ENCODE measurements at regions not wholly inside any gene's neighbourhood (a gene's known extent, or its start where the extent isn't known, plus 50 kb on each side); places are given as distances from the start of the nearest gene placed in this dataset.

- H3K27me3 ChIP-seq (ENCODE audit: insufficient read depth) = no peaks in the 10 kb centered on the region
- TF ChIP-seq, protein P1, sequence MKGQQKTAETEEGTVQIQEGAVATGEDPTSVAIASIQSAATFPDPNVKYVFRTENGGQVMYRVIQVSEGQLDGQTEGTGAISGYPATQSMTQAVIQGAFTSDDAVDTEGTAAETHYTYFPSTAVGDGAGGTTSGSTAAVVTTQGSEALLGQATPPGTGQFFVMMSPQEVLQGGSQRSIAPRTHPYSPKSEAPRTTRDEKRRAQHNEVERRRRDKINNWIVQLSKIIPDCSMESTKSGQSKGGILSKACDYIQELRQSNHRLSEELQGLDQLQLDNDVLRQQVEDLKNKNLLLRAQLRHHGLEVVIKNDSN (IDR thresholded peaks at IDR 0.05; ENCODE audit: borderline replicate concordance, low read depth) = no peak
- TF ChIP-seq EP300 (IDR thresholded peaks at IDR 0.05; ENCODE audit: borderline replicate concordance in 1 of 2, low read depth in 1 of 2, low read length in 1 of 2) = no peak
- TF ChIP-seq RFX5 (IDR thresholded peaks at IDR 0.05; ENCODE audit: low read length) = no peak
- TF ChIP-seq CHD2 (IDR thresholded peaks at IDR 0.05; ENCODE audit: low read length, partially characterized antibody) = no peak
- no peak for TF ChIP-seq TEAD4 (IDR thresholded peaks at IDR 0.05; ENCODE audit: borderline replicate concordance, insufficient read depth)
- no peak for TF ChIP-seq MXI1 (IDR thresholded peaks at IDR 0.05; ENCODE audit: low read depth, low read length)
- no peak for TF ChIP-seq RCOR1 (IDR thresholded peaks at IDR 0.05; ENCODE audit: low read length)
- TF ChIP-seq GATA2 (CRISPR knock-in tag; IDR thresholded peaks at IDR 0.05) = no peak
- no peak for TF ChIP-seq RXRA (IDR thresholded peaks at IDR 0.05; ENCODE audit: borderline replicate concordance, low read depth)
- no peak for TF ChIP-seq GABPA (IDR thresholded peaks at IDR 0.05; ENCODE audit: low read depth)
- TF ChIP-seq TCF12 (IDR thresholded peaks at IDR 0.05) = no peak
- TF ChIP-seq POLR2AphosphoS5 (IDR thresholded peaks at IDR 0.05; ENCODE audit: low read depth, low read length) = no peak
- TF ChIP-seq FOXJ3 (CRISPR knock-in tag; IDR thresholded peaks at IDR 0.05) = no peak
- TF ChIP-seq, protein P2, sequence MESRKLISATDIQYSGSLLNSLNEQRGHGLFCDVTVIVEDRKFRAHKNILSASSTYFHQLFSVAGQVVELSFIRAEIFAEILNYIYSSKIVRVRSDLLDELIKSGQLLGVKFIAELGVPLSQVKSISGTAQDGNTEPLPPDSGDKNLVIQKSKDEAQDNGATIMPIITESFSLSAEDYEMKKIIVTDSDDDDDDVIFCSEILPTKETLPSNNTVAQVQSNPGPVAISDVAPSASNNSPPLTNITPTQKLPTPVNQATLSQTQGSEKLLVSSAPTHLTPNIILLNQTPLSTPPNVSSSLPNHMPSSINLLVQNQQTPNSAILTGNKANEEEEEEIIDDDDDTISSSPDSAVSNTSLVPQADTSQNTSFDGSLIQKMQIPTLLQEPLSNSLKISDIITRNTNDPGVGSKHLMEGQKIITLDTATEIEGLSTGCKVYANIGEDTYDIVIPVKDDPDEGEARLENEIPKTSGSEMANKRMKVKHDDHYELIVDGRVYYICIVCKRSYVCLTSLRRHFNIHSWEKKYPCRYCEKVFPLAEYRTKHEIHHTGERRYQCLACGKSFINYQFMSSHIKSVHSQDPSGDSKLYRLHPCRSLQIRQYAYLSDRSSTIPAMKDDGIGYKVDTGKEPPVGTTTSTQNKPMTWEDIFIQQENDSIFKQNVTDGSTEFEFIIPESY (IDR thresholded peaks at IDR 0.05; ENCODE audit: borderline replicate concordance, low read depth) = no peak
- no peak for TF ChIP-seq EZH2phosphoT487 (IDR thresholded peaks at IDR 0.05; ENCODE audit: borderline replicate concordance, low read depth)
- TF ChIP-seq RAD21 (IDR thresholded peaks at IDR 0.05; ENCODE audit: low read length) = no peak
- TF ChIP-seq PBX3 (IDR thresholded peaks at IDR 0.05) = no peak
- TF ChIP-seq CTCF (IDR thresholded peaks at IDR 0.05) = no peak
- TF ChIP-seq ELF1 (IDR thresholded peaks at IDR 0.05) = no peak
- no peak for TF ChIP-seq TAF1 (IDR thresholded peaks at IDR 0.05; ENCODE audit: borderline replicate concordance, low read depth, low read length)
- POLR2A ChIA-PET = no interaction called here
- H3K4me1 ChIP-seq (ENCODE audit: control insufficient read depth in 1 of 2, insufficient read depth in 2 of 2, low read depth in 1 of 2, low read length in 1 of 2) = peaks cover 4 to 43% of the 10 kb centered on the region in 2 experiments; a peak in 3 of 4 replicates
- peaks cover 27% of the 10 kb centered on the region for H3F3A ChIP-seq (replicated peaks; ENCODE audit: insufficient read depth)
- WGBS (ENCODE audit: low lambda C conversion rate) = 83% methylated on average over 1 of the region's 1 CpG
- no peaks in the 10 kb centered on the region for H3K9me3 ChIP-seq
- no peak for DNase-seq
- no peaks in the 10 kb centered on the region for H3K9me2 ChIP-seq
- no peak overlapping the region for H3K4me2 ChIP-seq
- H4K20me1 ChIP-seq (ENCODE audit: insufficient read depth) = no peaks in the 10 kb centered on the region
- no peaks in the 10 kb centered on the region for H3K36me3 ChIP-seq (replicated peaks in 1 of 2; ENCODE audit: control insufficient read depth in 1 of 2, insufficient read depth in 2 of 2, low read length in 1 of 2)
- H3K9ac ChIP-seq = no peak overlapping the region
- H3K79me2 ChIP-seq (ENCODE audit: insufficient read depth) = no peaks in the 10 kb centered on the region
- CTCF ChIA-PET = no interaction called here
- H3K27ac ChIP-seq (ENCODE audit: low read depth in 2 of 2, low read length in 1 of 2) = peak overlapping the region in 1 of 2 experiments; percentile 39; a peak in 2 of 4 replicates
- peak overlapping the region; percentile 19; the same call in 1 of the 2 replicates for H2AFZ ChIP-seq (ENCODE audit: low read depth)
- no peak overlapping the region for H3K4me3 ChIP-seq (ENCODE audit: low read depth in 2 of 2, low read length in 1 of 2)
Measured at GRCh38 chr7:94335586-94335985, 59.1 kb upstream of the COL1A2 start.

Data from SK-N-SH (cell line).